HG03196 (cell line): ENCODE measurements at regions not wholly inside any gene's neighbourhood (a gene's known extent, or its start where the extent isn't known, plus 50 kb on each side); places are given as distances from the start of the nearest gene placed in this dataset.

Source experiments
- ATAC-seq: cut with Tn5 transposase; IDR thresholded peaks from one replicate; pipeline ENCODE4 v1.9.1; 2021; ENCODE audit not compliant: unreplicated experiment

- ATAC-seq: no peak
Observed at GRCh38 chr9:101792475-101792874, 54.0 kb upstream of the GRIN3A start.

DNA sequence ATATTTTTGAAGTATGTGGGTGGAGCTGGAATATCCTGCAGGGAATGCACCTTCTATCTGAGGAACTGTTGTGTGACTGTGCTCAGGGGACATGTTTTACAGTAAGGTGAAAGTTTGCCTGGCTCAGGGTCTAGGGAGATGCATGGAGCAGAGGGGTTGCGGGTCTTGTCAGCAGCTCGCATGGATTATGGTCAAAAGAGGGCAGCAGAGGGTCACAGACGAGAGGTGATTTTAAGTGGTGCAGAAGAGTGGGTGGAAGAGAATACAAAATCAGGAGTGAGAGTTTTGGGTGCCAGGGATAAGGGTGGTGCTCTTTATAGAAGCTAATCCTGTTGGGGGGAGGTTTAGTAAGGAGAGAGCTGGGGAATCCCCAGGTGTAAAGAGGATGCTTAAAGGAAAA is 53.5 kb upstream of the GRIN3A start:
- ATAC-seq: no peak

DNA sequence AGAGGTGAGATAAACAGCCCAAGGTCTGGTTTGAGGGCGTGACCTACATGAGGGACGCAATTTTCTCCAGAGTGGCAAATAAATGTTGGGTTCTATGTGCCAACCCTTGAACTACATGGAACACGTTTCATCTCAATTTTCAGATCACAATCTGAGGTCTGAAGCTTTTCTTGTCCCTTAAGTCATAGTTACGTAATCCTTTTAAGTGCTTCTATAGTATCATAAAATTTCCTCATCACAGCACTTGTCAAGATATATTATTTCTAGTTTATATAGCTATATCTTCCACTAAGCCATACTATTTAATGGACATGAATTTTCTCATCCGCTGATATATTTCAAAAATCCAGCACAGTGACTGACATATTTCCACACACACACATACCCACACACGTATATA is 53.1 kb upstream of the GRIN3A start:
- ATAC-seq: no peak
